H1 (cell line): ENCODE measurements at regions not wholly inside any gene's neighbourhood (a gene's known extent, or its start where the extent isn't known, plus 50 kb on each side); places are given as distances from the start of the nearest gene placed in this dataset.
"Not testable (repeated sequence)": the region's sequence is repeated elsewhere in the genome, so short reads cannot be mapped to it uniquely, and the experiment has no call there.

Experiments used
- CTCF ChIA-PET: fragments of 300-600 bp; sonication (Branson Sonifier 250); formaldehyde crosslinking; loops from one replicate; lab custom pipeline; 2021; ENCODE audit not compliant: partially characterized antibody; lab: Charles Lee
- POLR2A ChIA-PET: fragments of 300-600 bp; sonication (Branson Sonifier 250); formaldehyde crosslinking; loops from one replicate; lab custom pipeline; 2021; ENCODE audit warnings: inconsistent platforms; ENCODE audit not compliant: partially characterized antibody; lab: Charles Lee
- DNase-seq, 2 experiments: peaks; one replicate each; pipeline versions ENCODE4 v3.0.0 to v3.0.0-alpha.2; 2010 to 2022; ENCODE audit warnings: low spot score in 2 of 2, low read depth in 1 of 2, mixed read lengths in 1 of 2
- FAIRE-seq: peaks from 2 replicates; lab custom pipeline; 2011; peaks lifted over from hg19 to GRCh38; lab: Jason Lieb, UNC
- H2AFZ ChIP-seq: 2 replicates; pipeline ENCODE4 v1.8.1; 2012; ENCODE audit warnings: low read length, inconsistent platforms
- H2AK5ac ChIP-seq: 2 replicates; pipeline ENCODE4 v1.6.1; 2013; ENCODE audit warnings: low read depth, low read length
- H2BK120ac ChIP-seq: replicated peaks from 2 replicates; pipeline ENCODE3; 2013; ENCODE audit warnings: low read depth, low read length, inconsistent platforms
- H2BK12ac ChIP-seq: 2 replicates; pipeline ENCODE4 v1.6.1; 2013; ENCODE audit warnings: low read depth, low read length
- H2BK15ac ChIP-seq: 2 replicates; pipeline ENCODE4 v1.6.1; 2013; ENCODE audit warnings: low read length
- H2BK20ac ChIP-seq: 2 replicates; pipeline ENCODE4 v1.6.1; 2013; ENCODE audit warnings: low read length
- H2BK5ac ChIP-seq: 2 replicates; pipeline ENCODE4 v1.6.1; 2013; ENCODE audit warnings: low read depth, low read length
- H3K14ac ChIP-seq: 2 replicates; pipeline ENCODE4 v1.6.1; 2013; ENCODE audit warnings: inconsistent platforms; ENCODE audit not compliant: insufficient read length
- H3K18ac ChIP-seq: 2 replicates; pipeline ENCODE4 v1.6.1; 2013; ENCODE audit warnings: low read length; ENCODE audit errors: extremely low read depth
- H3K23ac ChIP-seq: 2 replicates; pipeline ENCODE4 v1.6.1; 2013; ENCODE audit warnings: inconsistent platforms; ENCODE audit not compliant: insufficient read length
- H3K23me2 ChIP-seq: 2 replicates; pipeline ENCODE4 v1.6.1; 2013; ENCODE audit warnings: low read depth, low read length
- H3K27ac ChIP-seq: 2 replicates; pipeline ENCODE4 v1.6.1; 2011; ENCODE audit warnings: low read depth, low read length, inconsistent platforms
- H3K27me3 ChIP-seq, 4 experiments: replicated peaks in 1 of 4; 1 replicate in 1 of 4; 2 replicates in 3 of 4; pipeline versions ENCODE4 v1.6.1 to v1.8.1; 2011 to 2013; ENCODE audit warnings: low read length in 3 of 4, mild to moderate bottlenecking in 3 of 4, inconsistent platforms in 2 of 4, mixed read lengths in 2 of 4, moderate library complexity in 1 of 4; ENCODE audit not compliant: control insufficient read depth in 3 of 4, insufficient read depth in 3 of 4; ENCODE audit errors: extremely low read depth in 1 of 4
- H3K36me3 ChIP-seq, 4 experiments: 2 replicates each; pipeline versions ENCODE4 v1.6.1 to v1.8.1; 2011 to 2013; ENCODE audit warnings: mild to moderate bottlenecking in 4 of 4, low read length in 3 of 4, moderate library complexity in 2 of 4, control low read depth in 1 of 4, inconsistent platforms in 1 of 4; ENCODE audit not compliant: insufficient read depth in 4 of 4, control insufficient read depth in 2 of 4
- H3K4ac ChIP-seq: replicated peaks from 2 replicates; pipeline ENCODE3; 2013; ENCODE audit warnings: low read length, low read depth, mixed read lengths, inconsistent platforms; ENCODE audit not compliant: insufficient read length
- H3K4me1 ChIP-seq, 4 experiments: replicated peaks in 1 of 4; 1 replicate in 1 of 4; 2 replicates in 3 of 4; pipeline versions ENCODE4 v1.6.1 to v1.8.1; 2011 to 2013; ENCODE audit warnings: low read length in 3 of 4, inconsistent platforms in 2 of 4, mixed read lengths in 1 of 4; ENCODE audit not compliant: insufficient read depth in 4 of 4, control insufficient read depth in 3 of 4
- H3K4me2 ChIP-seq, 2 experiments: 2 replicates each; pipeline versions ENCODE4 v1.6.1 to v1.8.1; 2011 to 2013; ENCODE audit warnings: low read depth in 2 of 2, low read length in 2 of 2, control low read depth in 1 of 2, inconsistent platforms in 1 of 2, mild to moderate bottlenecking in 1 of 2; ENCODE audit not compliant: insufficient read depth in 1 of 2
- H3K4me3 ChIP-seq, 4 experiments: fragments of 200-600, 300-600 bp in 1 of 4; sonication (generic), shearing (Covaris generic), sonication (Bioruptor Twin) in 1 of 4; 2 replicates each; pipeline versions ENCODE4 v1.5.1 to v1.8.1; 2011 to 2016; ENCODE audit warnings: low read length in 4 of 4, low read depth in 3 of 4, control low read depth in 2 of 4, inconsistent platforms in 2 of 4, mild to moderate bottlenecking in 2 of 4, mixed read lengths in 1 of 4, moderate library complexity in 1 of 4; ENCODE audit not compliant: insufficient read depth in 2 of 4; ENCODE audit errors: extremely low read depth in 1 of 4
- H3K56ac ChIP-seq: replicated peaks from 2 replicates; pipeline ENCODE3; 2013; ENCODE audit warnings: low read depth, mild to moderate bottlenecking, mixed read lengths, low read length, inconsistent platforms; ENCODE audit not compliant: insufficient read length
- H3K79me1 ChIP-seq: 2 replicates; pipeline ENCODE4 v1.6.1; 2013; ENCODE audit warnings: low read depth, low read length, control low read depth
- H3K79me2 ChIP-seq, 2 experiments: 2 replicates each; pipeline versions ENCODE4 v1.6.1 to v1.8.1; 2012 to 2013; ENCODE audit warnings: low read length in 2 of 2, mild to moderate bottlenecking in 2 of 2, inconsistent platforms in 1 of 2; ENCODE audit not compliant: insufficient read depth in 2 of 2, control insufficient read depth in 1 of 2
- H3K9ac ChIP-seq, 4 experiments: replicated peaks in 1 of 4; 1 replicate in 1 of 4; 2 replicates in 3 of 4; pipeline versions ENCODE4 v1.6.1 to v1.8.1; 2011 to 2013; ENCODE audit warnings: low read depth in 3 of 4, low read length in 3 of 4, control low read depth in 2 of 4, mild to moderate bottlenecking in 2 of 4, moderate library complexity in 2 of 4, inconsistent platforms in 1 of 4; ENCODE audit errors: extremely low read depth in 1 of 4
- H3K9me3 ChIP-seq, 2 experiments: 2 replicates each; pipeline versions ENCODE4 v1.6.1 to v1.8.1; 2012 to 2013; ENCODE audit warnings: mild to moderate bottlenecking in 2 of 2, moderate library complexity in 2 of 2, control low read depth in 1 of 2, inconsistent platforms in 1 of 2, low read depth in 1 of 2, low read length in 1 of 2, mixed read lengths in 1 of 2; ENCODE audit not compliant: insufficient read depth in 2 of 2
- H4K20me1 ChIP-seq, 2 experiments: replicated peaks in 1 of 2; 2 replicates each; pipeline versions ENCODE3 to v1.8.1; 2011 to 2013; ENCODE audit warnings: inconsistent platforms in 2 of 2, low read length in 2 of 2, mild to moderate bottlenecking in 1 of 2; ENCODE audit not compliant: insufficient read depth in 2 of 2, control insufficient read depth in 1 of 2
- H4K5ac ChIP-seq: 2 replicates; pipeline ENCODE4 v1.6.1; 2013; ENCODE audit warnings: low read length, low read depth, mixed read lengths, inconsistent platforms; ENCODE audit not compliant: insufficient read length
- H4K8ac ChIP-seq: 2 replicates; pipeline ENCODE4 v1.8.0; 2013; ENCODE audit warnings: mild to moderate bottlenecking, moderate library complexity, low read length, inconsistent platforms; ENCODE audit not compliant: insufficient read depth; ENCODE audit errors: extremely low read depth
- H4K91ac ChIP-seq: replicated peaks from 2 replicates; pipeline ENCODE3; 2013; ENCODE audit warnings: low read length, mixed read lengths, inconsistent platforms; ENCODE audit not compliant: insufficient read length
- WGBS, 2 experiments: shearing (Covaris generic) in 1 of 2; methylation state at CpG; one replicate each; pipeline versions ENCODE4 v1.1.6 to v1.1.7; 2013 to 2015; ENCODE audit warnings: low lambda C conversion rate in 2 of 2, mixed read lengths in 2 of 2, inconsistent platforms in 1 of 2, low coverage in 1 of 2, missing lambda C conversion rate in 1 of 2; ENCODE audit not compliant: insufficient replicate concordance in 2 of 2, insufficient coverage in 1 of 2, insufficient read length in 1 of 2; ENCODE audit errors: extremely low coverage in 1 of 2, missing lambda C conversion rate in 1 of 2; 5-methylcytosine and 5-hydroxymethylcytosine counted together

DNA sequence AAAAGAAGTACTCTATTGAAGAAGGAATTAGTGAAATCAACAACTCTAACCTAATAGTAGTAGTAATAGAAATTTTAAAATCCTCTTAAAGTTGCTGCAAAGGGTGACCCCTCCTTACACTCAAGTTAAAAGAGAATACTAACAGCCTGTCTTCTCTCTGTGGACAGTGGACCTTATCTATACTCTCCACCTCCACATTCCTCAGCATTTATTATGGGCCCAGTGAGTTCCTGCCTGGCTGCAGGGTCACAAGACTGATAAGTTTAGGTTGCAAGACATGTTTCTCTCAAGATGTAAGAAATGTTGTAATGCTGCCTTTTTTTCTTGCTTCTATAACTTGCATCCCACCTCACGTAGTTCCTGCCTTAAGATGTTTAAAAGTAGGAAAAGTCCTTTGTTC, 880.6 kb downstream of the PDCD6IP start:
- H3K9ac ChIP-seq, H3K4me1 ChIP-seq, H3K27me3 ChIP-seq, H3K18ac ChIP-seq, H2BK15ac ChIP-seq, H4K91ac ChIP-seq, H2BK20ac ChIP-seq, H3K36me3 ChIP-seq, H3K14ac ChIP-seq, H3K4me2 ChIP-seq, DNase-seq, H2BK120ac ChIP-seq, H2AK5ac ChIP-seq, H3K56ac ChIP-seq, H3K79me2 ChIP-seq, H2BK5ac ChIP-seq, H4K20me1 ChIP-seq, FAIRE-seq, H3K27ac ChIP-seq, H3K4ac ChIP-seq, H4K5ac ChIP-seq, H2AFZ ChIP-seq, H3K79me1 ChIP-seq, H3K23me2 ChIP-seq, POLR2A ChIA-PET, H3K4me3 ChIP-seq, H3K23ac ChIP-seq, H4K8ac ChIP-seq, H2BK12ac ChIP-seq, CTCF ChIA-PET: not testable (repeated sequence)
- 100% methylated on average over 1 of the region's 1 CpG; no CpG with 5 or more reads in 1 of the 2 experiments for WGBS, 2 experiments
- peaks cover 13 to 15% of the 10 kb centered on the region in 2 experiments for H3K9me3 ChIP-seq
